C4-2B (cell line): ENCODE measurements at regions not wholly inside any gene's neighbourhood (a gene's known extent, or its start where the extent isn't known, plus 50 kb on each side); places are given as distances from the start of the nearest gene placed in this dataset.
"Not testable (repeated sequence)": the region's sequence is repeated elsewhere in the genome, so short reads cannot be mapped to it uniquely, and the experiment has no call there.

Experiments used
- H3K27ac ChIP-seq: fragments of 450-650 bp; 2 replicates; pipeline ENCODE4 v1.5.1; 2017
- ZFX ChIP-seq: fragments of 450-650 bp; IDR thresholded peaks from 2 replicates; pipeline ENCODE4 v1.6.1; 2017
- TF ChIP-seq, protein P1 (sequence below): fragments of 450-650 bp; conservative IDR thresholded peaks from 2 replicates; pipeline ENCODE4 v1.5.1; 2017; ENCODE audit warnings: mild to moderate bottlenecking

DNA sequence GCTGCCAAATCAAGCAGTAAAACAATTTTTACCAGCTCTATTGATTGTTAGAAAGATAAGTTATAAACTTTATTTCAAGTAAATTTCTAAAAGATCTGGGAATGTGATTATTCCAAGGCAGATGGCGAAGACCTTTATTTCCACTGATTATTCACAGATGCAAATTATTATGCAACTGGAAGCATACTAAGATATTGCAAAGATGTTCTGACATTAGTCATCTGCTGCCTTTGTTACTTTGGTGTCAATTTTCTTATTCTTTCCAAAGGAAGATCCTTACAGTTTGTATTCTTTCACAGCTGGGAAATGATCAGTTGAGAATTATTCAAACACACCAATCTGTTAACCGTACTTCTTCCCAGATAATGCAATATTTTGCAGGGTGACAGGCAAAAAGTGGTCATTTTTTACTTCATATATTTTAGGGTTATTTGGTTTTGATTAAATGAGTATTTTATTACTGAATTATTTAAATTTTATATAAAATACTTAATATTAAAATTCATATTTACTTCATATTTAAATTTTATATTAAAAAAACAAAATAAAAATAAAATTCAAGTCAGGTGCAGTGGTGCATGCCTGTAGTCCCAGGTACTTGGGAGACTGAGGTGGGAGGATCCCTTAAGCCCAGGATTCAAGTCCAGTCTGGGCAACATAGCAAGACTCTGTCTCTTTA is 171.3 kb downstream of the FZD1 start:
- no peak for TF ChIP-seq ZFX
- TF ChIP-seq, protein P1, sequence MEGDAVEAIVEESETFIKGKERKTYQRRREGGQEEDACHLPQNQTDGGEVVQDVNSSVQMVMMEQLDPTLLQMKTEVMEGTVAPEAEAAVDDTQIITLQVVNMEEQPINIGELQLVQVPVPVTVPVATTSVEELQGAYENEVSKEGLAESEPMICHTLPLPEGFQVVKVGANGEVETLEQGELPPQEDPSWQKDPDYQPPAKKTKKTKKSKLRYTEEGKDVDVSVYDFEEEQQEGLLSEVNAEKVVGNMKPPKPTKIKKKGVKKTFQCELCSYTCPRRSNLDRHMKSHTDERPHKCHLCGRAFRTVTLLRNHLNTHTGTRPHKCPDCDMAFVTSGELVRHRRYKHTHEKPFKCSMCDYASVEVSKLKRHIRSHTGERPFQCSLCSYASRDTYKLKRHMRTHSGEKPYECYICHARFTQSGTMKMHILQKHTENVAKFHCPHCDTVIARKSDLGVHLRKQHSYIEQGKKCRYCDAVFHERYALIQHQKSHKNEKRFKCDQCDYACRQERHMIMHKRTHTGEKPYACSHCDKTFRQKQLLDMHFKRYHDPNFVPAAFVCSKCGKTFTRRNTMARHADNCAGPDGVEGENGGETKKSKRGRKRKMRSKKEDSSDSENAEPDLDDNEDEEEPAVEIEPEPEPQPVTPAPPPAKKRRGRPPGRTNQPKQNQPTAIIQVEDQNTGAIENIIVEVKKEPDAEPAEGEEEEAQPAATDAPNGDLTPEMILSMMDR, result no peak
- H3K27ac ChIP-seq, result no peak overlapping the region

DNA sequence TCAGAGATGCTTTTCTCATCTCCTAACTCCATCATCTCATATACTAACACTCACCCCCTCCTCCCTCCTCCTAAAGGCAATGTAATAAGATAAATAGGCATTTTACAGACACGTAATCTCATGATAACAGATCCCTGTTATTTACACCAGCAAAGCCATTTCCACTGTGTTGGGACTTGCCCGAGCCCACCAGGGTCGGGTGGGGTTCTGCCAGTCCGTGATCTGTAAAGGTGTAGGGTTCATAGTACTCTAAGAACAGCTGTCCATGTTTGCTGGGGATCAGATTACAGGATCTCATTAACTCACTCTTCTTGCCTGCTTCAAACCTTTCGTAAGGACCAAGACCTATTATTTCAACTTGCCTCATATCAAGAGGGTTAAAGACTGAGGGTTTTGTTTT is 172.4 kb downstream of the FZD1 start:
- H3K27ac ChIP-seq, result no peak overlapping the region
- no peak for TF ChIP-seq ZFX
- TF ChIP-seq, protein P1, result no peak

DNA sequence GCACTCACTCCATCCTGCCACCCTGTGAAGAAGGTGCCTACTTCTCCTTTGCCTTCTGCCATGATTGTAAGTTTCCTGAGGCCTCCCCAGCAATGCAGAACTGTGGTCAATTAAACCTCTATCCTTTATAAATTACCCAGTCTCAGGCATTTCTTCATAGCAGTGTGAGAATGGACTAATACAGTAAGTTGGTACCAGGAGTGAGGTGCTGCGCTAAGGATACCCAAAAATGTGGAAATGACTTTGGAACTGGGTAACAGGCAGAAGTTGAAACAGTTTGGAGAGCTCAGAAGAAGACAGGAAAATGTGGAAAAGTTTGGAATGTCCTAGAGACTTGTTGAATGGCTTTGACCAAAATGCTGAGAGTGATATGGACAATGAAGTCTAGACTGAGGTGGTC is 176.0 kb downstream of the FZD1 start:
- not testable (repeated sequence) for H3K27ac ChIP-seq

DNA sequence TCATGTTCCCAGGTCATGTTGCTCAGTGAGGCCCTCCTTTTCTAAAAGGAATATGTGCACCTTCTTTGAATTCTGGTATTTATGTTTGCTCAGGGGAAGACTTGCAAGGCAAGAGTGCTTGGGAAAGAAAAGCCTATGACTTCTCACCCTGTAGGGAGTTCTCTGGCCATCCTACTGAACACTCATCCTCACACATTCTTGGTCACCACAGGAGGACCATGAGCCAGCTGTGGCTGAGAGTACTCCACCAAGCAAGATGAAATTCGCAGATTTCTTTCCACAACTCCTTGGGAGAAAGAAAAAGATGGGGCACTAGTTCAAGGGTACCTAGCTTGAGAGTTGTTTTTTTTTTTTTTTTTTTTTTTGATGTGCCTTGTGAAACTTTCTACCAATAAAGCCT is 179.6 kb downstream of the FZD1 start:
- TF ChIP-seq ZFX, result no peak
- TF ChIP-seq, protein P1, result no peak
- no peak overlapping the region for H3K27ac ChIP-seq

DNA sequence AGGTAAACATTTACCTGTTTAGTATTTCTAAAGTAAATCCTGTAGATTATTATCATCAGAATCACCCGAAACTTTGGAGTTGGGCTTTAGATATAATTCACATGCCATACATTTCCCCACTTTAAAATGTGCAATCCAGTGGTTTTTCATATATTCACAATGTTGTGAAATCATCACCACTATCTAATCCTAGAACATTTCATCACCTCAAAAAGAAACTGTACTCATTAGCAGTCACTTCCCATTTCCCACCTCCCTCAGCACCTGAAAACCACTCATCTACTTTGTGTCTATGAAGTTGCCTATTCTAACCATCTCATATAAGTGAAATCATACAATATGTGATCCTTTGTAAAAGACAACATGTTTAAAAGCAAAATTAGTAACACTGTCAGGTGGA is 182.6 kb downstream of the FZD1 start:
- TF ChIP-seq ZFX, result no peak
- TF ChIP-seq, protein P1, result no peak
- no peak overlapping the region for H3K27ac ChIP-seq

DNA sequence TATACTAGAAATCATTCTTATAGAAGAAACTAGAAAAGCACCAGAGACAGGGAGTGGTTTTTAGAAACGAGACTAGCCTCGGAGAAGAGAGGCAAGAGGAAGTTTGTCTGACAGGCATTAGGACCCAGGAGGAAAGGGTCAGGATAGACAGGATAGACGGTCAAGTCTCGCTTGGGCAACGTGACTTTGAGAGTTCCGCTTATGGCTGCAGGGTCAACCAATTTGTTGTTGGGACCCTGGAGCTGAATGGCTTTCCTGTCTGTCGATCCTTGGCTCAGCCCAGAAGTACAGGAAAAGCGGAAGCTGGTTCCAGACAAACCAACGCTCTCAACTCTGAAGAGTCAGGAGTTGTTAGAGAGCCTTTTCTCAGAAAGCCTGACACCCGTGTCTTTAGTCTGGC is 191.2 kb downstream of the FZD1 start:
- TF ChIP-seq ZFX, result no peak
- TF ChIP-seq, protein P1, result no peak

DNA sequence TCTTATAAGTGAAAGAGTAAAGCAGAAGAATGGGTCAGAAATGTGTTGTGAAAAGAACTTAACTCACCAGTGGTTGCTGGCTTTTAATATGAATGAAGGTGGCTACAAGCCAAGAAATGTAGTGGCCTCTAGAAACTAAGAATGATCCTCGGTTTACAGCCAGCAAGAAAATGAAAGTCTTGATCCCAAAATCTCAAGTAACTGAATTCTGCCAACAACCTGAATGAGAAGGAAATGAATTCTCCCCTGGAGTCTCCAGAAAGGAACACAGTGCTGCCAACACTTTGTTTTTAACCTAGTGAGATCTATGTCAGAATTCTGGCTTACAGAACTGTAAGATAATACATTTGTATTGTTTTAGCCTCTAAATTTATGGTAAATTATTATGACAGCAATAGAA is 193.0 kb downstream of the FZD1 start:
- TF ChIP-seq ZFX, result no peak
- TF ChIP-seq, protein P1, result no peak
- no peak overlapping the region for H3K27ac ChIP-seq

More for the DNA sequence above, 191.2 kb downstream of the FZD1 start:
- H3K27ac ChIP-seq, result no peak overlapping the region

DNA sequence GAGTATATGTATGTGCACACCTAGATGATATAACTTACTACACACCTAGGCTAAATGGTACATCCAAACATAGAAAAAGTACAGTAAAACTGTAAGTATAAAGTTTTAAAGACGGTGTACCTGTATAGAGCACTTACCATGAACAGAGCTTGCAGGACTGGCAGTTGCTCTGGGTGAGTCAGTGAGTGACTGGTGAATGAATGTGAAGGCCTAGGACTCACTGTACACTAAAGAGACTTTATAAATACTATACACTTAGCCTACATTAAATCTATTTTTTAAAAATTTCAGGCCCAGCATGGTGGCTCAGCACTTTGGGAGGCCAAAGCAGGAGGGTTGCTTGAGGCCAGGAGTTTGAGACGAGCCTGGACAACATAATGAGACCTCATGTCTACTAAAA is 195.3 kb downstream of the FZD1 start:
- no peak for TF ChIP-seq ZFX
- TF ChIP-seq, protein P1, result no peak
- H3K27ac ChIP-seq, result no peak overlapping the region
